ENCODE measurements at regions not wholly inside any gene's neighbourhood (a gene's known extent, or its start where the extent isn't known, plus 50 kb on each side); places are given as distances from the start of the nearest gene placed in this dataset.

GRCh38 chr3:76610150-76610549, 429.7 kb upstream of the ROBO2 start:
- TF ChIP-seq, protein P1, sequence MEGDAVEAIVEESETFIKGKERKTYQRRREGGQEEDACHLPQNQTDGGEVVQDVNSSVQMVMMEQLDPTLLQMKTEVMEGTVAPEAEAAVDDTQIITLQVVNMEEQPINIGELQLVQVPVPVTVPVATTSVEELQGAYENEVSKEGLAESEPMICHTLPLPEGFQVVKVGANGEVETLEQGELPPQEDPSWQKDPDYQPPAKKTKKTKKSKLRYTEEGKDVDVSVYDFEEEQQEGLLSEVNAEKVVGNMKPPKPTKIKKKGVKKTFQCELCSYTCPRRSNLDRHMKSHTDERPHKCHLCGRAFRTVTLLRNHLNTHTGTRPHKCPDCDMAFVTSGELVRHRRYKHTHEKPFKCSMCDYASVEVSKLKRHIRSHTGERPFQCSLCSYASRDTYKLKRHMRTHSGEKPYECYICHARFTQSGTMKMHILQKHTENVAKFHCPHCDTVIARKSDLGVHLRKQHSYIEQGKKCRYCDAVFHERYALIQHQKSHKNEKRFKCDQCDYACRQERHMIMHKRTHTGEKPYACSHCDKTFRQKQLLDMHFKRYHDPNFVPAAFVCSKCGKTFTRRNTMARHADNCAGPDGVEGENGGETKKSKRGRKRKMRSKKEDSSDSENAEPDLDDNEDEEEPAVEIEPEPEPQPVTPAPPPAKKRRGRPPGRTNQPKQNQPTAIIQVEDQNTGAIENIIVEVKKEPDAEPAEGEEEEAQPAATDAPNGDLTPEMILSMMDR (IDR thresholded peaks at IDR 0.05), result no peak
- no peak for TF ChIP-seq EZH2 (IDR thresholded peaks at IDR 0.05; ENCODE audit: borderline replicate concordance, insufficient read depth, low read depth, low read length, poor library complexity, severe bottlenecking)
